GM18870 (cell line): ENCODE measurements at regions not wholly inside any gene's neighbourhood (a gene's known extent, or its start where the extent isn't known, plus 50 kb on each side); places are given as distances from the start of the nearest gene placed in this dataset.
"Not testable (repeated sequence)": the region's sequence is repeated elsewhere in the genome, so short reads cannot be mapped to it uniquely, and the experiment has no call there.

ENCODE experiments used
- ATAC-seq: cut with Tn5 transposase; IDR thresholded peaks from one replicate; pipeline ENCODE4 v1.9.1; 2021; ENCODE audit warnings: moderate library complexity; ENCODE audit not compliant: unreplicated experiment

DNA sequence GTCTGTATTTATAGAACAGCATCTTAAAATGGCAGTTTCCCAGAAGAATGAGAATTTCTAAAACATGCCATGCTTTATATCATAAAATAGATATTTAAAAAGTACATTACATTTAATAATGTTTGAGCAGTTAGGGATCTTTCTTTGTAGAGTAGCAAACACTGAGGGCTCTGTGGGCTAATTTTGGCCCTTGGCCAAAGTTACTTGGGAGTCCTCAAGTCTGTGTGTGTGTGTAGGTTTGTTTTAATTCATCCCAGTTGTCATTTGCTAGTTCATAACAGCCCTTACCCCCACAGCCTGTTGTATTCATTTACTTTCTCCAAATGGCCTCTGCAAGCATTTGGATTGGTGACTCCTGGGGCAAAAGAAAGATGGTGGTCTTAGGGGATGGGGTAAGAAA is 576.4 kb upstream of the SGCD start:
- ATAC-seq: no peak

DNA sequence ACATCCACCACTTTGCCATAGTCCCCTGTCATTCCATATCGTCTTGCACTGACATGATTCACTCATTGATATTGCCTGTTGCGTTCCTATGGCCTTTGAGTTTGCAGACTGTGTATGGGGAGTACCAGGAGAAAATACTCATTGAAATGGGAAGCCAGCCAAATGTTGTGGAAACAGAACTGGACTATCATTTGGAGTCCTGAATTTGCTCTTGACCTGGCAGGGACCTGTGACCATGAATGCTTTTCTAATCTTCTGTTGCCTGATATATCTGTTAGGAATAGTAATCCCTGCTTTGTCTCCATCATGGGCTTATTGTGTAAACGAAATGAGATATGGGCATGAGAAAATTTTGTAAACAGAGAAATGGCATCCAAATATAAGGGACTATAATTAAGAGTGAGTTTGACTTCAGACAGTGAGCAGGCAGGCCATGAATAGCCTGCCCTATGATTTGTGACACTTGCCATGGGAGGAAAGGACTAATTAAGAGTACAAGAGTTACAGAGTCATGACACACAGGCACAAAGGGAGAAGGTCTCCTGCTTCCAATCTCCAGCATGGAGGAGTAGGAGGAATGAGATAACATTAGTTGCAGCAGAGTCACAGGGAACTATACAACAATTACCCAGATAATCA is 572.9 kb upstream of the SGCD start:
- ATAC-seq: no peak

DNA sequence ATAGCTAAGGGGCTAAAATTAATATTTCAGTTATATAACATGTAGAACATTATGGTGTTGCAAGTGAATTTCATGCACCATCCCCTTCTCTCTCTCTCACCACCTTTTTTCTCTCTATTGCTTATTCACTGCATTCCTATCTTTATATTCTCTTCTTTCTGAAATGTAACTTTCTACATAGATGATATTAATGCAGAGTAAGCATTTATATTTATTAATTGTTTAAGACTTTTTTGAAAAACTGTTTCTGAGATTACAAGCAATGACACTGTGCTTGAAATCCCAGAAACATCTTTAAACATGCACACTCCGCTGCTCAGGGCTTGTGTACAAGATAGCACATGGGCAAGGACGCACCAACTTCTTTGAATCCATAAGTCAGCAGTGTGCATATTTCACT is 567.7 kb upstream of the SGCD start:
- no peak for ATAC-seq

DNA sequence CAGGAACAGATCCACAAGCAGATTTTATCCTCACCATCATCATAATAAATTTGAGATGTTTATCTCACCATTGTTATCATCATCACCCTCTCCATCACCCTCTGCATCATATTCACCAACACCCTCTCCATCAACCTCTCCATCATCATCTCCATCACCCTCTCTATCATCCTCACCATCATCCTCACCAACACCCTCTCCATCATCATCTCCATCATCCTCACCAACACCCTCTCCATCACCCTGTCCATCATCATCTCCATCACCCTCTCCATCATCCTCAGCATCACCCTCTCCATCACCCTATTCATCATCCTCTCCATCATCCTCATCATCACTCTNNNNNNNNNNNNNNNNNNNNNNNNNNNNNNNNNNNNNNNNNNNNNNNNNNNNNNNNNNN is 567.0 kb upstream of the SGCD start:
- no peak for ATAC-seq

DNA sequence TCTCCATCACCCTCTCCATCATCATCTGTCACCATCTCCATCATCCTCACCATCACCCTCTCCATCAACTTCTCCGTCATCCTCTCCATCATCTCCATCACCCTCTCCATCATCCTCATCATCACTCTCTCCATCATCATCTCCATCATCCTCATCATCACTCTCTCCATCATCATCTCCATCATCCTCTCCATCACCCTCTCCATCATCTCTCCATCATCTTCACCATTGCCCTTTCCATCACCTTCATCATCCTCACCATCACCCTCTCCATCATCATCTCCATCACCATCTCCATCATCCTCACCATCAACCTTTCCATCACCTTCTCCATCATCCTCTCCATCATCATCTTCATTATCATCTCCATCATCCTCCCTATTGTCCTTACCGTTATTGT is 565.5 kb upstream of the SGCD start:
- ATAC-seq: no peak

DNA sequence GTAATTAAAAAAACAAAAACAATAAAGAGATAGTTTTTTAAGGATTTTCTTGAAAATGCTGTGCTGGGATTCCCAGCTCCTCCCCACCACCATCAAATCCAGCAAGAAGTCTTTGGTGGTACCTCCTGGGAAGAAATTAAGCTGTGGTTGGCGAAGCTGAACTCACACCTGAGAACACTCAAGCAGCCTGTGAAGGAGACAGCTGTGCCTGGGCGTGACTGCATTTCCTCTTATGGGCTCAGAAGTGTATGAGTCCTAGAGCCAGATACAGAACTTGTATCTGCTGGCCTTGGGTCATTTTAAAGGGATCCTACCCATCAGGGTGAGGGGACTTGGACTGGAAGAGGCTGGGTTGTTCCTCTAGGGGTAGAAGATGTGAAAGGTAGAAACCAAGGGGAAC is 561.2 kb upstream of the SGCD start:
- ATAC-seq: no peak

DNA sequence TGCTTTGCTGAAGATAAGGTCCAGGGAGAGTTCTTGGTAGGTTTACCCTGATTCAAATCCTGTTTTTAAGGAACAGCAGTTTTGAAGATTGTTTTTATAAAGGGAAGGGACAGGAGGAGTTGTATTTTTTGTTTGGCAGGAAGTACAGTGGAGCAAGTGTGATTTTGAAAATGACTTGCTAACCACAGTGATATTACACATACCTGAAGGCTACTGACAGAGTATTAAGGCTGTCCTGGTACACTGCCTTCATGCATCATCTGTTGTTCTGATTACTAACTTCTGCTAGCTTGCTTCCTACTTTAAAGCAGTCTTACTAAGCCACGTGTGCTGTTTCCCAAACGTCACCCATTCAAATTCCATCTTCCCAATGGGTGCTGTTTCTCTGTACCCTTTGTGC is 559.5 kb upstream of the SGCD start:
- no peak for ATAC-seq

DNA sequence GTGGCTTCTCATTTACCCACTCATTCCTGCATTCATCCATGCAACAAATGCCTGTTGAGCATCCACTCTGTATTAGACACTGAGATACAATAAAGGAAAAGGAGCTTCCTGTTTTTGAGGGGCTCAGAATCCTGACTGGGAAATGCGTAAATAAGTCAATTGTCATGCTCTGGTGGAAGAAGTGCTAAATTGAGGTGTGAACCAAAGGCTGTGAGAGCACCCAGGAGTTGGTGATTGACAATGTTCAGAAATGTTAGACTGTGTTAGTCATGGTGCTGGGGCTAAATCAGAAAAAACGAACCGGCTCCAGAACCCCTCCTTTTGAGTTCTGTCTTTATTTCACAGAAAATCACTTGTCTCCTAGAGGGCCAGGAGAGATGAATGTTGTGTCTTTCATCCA is 558.6 kb upstream of the SGCD start:
- no peak for ATAC-seq

DNA sequence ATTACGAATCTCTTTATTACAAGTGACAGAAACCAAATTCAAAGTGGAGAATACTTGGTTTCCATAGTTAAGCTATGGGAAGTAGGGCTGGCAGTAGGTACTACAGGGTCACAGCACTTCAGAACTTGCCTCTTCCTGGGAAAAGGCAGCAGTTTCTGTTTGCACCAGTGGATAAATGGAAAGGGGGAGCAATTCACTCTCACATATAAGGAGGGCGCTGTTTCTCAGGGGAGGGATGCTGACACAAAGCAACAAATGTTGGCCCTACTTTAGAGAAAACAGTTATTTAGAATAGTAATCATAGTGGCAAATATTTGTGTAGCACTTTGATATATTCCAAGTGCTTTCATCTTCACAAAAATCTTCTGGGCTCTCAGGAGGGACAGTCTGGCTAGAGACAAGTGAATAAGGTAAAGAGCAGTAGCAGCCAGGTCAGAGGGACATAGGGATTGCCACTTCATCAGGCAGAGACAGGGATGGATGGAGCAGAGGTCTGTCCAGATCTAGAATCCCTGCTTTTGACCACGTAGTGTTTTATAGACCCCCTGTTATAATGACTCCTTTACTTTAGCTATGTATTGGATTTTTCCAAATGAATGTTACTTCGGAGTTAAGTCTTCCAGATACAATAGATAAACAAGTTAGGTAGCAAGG is 554.8 kb upstream of the SGCD start:
- no peak for ATAC-seq

DNA sequence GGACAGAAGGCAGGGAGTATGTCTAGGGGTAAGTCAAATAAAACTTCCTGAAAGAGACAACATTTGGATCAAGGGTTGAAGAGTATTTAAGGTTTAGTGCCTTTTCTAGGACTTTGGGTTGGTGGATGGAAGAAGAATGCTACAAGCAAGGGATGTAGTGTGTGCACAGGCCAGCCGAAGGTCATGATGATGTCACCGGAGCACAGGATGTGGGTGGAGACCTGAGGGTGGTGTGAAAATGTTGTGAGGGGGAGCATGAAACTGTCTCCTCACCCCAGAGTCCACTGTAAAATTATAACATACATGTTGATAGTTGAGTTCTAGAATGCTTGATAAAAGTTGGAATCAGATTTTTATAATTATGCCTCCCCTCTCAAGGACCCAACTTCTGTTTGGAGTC is 553.3 kb upstream of the SGCD start:
- ATAC-seq: no peak

DNA sequence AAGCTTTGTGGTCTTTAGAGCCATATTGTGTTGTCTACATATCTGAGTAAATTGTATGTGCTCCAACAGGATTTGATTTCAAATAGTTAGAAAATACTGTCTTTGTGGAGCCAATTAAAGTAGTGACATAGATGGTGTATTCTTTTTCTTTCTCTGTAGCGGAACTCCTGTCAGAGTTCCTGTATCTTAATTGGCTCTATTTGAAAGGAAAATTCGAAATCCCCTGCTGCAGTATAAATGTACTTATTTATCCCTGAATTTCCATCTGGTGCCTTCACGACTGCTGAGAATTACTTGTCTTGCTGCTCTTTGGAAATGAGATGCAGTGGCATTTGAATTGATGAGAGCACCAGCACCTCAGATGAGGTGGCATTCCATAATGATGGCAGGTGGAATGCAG is 546.7 kb upstream of the SGCD start:
- ATAC-seq: no peak

DNA sequence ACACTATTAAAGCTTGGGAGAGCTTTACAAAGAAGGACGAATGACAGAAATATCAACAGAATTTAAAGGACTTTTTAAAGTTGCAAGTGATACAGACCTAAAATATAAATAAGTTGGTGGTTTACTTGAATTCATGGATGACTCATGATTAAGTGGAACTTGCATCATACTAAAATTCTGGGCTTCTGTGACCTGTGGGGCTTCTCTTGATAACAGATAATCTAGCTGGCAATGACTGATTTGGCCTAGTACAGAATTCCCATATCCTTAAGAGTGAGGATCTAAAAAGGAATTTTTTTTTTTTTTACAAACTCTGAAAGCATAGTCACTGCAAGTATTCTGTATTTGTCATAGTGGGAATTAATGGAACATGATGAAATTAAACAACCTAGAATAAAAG is 543.7 kb upstream of the SGCD start:
- no peak for ATAC-seq

DNA sequence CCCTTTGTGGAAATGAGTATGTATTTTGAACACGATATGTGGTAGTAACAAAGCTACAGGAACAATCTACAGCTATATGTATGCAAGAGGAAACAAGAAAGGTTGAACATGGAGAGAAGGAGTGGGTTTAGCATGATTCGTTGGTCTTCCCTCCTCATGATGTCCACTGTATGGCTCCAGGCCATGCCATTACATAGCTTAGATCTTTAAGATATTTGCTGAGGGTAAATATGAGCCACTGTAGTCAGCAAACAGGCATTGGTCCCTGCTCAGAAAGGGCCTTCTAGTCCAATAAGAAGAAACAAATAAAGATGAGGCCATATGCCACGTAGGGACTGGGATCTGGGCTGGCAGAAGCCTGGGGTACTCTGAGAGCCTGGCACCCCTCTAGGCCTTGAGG is 543.2 kb upstream of the SGCD start:
- no peak for ATAC-seq

DNA sequence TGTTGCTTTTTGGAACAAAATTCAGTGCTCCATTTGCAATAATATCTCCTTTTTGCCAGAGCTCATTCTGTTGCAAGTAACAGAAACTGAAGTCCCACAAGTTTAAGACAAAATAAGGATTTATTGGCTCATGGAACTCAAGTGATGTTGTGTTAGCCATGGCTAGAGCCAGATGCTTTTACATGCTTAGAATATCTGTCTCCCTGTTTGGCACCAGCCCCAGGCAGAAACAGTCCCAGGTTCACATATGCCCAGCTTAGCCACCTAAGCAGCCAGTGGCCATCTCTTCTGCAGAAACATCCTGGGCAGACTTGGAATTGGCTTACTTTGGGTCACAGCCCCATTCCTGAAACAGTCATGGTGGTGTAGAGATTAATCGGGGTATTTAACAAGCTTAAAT is 540.9 kb upstream of the SGCD start:
- no peak for ATAC-seq

DNA sequence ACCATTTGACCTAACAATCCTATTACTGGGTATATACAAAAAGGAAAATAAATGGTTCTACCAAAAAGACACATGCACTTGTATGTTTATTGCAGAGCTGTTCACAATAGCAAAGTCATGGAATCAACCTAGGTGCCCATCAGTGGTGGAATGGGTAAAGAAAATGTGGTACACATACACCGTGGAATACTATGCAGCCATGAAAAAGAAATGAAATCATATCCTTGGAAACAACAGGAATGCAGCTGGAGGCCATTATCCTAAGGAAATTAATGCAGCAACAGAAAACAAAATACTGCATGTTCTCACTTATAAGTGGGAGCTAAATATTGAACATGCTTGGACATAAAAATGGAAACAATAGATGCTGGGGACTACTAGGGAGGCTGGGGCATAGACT is 534.1 kb upstream of the SGCD start:
- no peak for ATAC-seq

DNA sequence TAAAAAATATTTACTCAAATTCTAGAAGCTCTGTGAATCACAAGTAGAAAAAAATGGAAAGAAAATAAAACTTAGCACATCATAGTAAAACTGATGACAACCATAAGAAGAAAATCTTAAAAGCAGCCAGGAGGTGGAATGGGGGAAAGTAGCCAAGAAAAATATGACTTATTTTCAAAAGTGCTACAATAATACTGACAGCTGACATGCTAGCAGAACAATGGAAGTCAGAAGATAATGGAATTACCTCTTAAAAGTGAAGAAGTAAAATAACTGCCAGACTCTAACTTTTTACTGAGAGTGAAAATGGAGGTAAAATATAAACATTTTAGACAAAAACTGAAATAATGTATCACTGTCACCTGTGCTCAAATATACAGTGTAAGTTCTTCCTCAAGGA is 532.2 kb upstream of the SGCD start:
- ATAC-seq: no peak

DNA sequence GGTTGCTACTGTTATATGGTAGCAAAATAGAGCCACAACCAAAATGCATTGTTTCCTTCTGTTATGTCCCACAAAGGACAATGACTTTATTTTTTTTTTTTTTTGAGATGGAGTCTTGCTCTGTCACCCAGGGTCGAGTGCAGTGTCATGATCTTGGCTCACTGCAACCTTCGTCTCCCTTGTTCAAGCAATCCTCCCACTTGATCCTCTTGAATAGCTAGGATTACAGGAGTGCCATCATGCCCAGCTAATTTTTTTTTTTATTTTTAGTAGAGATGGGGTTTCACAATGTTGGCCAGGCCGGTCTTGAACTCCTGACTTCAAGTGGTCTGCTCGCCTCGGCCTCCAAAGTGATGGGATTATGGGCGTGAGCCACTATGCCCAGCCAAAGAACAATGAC is 527.7 kb upstream of the SGCD start:
- ATAC-seq: no peak

DNA sequence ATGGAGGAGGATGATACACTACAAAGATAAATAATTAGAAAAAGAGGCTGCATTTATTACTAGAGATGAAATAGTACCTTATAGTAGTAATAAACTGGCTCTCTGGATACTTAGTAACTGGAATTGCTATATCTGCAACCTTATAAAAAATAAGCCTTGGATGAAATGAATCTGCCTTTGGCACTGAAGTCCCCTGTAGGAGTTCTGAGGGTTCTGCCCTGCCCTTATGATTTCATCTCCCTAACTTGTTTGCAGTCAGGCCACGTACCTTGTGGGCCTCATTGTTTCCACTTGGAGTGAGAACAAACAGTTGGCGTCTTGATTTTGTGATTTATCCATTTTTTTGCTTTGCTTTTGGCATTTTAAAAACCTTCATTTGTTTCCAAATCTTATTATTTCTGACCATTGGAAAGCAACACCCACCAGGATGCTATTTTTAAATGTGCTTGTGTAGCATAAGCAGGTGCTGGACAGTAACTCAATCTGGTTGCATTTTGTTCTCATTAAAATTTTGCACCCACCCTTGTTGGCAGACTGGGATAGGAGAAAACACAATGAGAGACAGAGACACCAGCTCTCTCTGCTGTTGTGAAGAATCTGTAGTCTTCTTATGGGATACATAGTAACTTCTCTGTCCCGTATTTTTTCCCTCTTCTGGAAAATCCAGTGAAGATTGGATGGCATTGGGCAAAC is 518.9 kb upstream of the SGCD start:
- ATAC-seq: no peak

DNA sequence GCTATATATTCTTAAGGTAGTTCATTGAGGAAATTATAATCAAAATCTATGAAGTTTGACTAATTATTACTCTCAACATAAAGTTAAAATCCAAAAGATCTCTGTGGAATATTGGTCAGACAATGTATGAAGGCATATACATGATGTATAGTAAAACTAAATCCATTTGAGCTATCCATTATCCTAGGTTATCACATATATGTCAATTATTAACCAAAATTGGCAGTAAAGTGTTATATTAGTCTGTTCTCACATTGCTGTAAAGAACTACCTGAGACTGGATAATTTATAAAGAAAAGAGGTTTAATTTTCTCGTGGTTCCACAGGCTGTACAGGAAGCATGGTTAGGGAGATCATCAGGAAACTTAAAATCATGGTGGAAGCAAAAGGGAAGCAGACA is 511.7 kb upstream of the SGCD start:
- ATAC-seq: no peak

DNA sequence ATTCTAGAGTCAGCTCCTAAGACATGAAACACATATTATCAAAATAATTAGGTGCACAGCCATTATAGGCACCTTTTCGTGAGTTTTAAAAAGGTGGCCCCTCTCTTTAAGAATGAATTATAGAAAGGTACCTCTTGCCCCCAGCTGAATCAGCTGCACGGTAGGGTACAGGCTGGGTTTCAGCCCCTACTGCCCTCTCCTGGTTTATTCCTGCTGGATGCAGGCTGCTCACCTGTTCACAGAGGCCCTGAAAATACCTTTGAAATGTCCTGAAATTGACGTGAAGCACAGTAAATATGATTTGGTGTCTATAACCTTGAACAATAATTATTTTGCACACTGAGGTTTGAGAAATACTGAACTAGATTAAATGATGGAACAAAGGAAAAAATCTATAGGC is 504.8 kb upstream of the SGCD start:
- ATAC-seq: no peak

DNA sequence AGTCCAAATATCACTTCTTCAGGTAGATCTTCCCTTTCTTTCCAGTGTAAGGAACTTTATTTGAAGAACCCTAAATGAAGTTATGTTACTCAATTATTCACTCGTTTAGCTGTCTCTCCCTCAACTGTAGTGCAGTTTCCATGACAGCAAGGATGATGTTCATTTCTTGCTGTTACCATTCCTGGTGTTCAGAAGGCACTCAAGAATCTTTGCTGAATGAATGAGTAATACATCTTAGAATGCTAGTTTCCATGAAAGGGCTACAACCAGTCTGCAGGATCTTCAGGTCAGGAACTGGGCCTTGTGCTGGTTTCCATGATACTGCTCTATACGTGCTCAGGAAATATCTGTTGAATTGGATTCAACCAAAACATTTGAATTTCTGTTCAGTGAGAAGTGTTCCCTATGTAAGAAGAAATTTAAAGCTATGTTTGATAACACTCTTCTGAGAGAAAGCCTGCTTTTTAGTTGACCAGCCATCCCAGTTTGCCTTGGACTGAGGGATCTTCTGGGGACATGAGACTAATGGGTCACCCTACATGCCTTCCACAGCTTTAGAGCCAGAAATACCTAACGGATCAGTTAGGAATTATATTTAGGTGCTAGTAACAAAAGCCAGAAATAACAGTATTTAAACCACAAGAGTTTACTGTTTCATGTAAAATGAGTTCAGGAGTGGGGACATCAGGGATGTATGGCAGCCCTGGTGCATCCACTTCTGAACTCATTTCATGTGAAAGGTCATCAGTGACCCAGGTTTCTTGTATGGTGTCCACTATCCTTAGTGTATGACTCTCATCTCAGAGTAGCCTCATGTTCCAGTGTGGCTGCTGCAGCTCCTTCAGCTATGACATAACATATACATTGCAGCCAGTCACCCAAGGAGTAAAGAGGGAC is 500.1 kb upstream of the SGCD start:
- ATAC-seq: no peak

DNA sequence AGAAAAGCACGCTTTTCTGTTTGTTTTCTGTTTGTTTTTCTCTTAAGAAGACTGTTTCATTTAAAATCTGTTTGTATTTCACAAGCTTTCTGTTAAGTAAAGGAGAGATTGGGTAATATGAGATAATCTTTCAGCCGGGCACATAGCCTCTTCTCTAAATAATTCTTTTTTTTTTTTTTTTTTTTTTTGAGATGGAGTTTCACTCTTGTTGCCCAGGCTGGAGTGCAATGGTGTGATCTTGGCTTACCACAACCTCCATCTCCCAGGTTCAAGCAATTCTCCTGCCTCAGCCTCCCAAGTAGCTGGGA is 499.5 kb upstream of the SGCD start:
- ATAC-seq: not testable (repeated sequence)
